HG03196 (cell line): ENCODE measurements at regions not wholly inside any gene's neighbourhood (a gene's known extent, or its start where the extent isn't known, plus 50 kb on each side); places are given as distances from the start of the nearest gene placed in this dataset.

Experiments
- ATAC-seq: cut with Tn5 transposase; IDR thresholded peaks from one replicate; pipeline ENCODE4 v1.9.1; 2021; ENCODE audit not compliant: unreplicated experiment

GRCh38 chr22:48359613-48359965, 1468.1 kb downstream of the BRD1 start:
- ATAC-seq: no peak

- no peak for ATAC-seq
Measured at GRCh38 chr22:48358886-48359612, 1468.6 kb downstream of the BRD1 start.

GRCh38 chr22:48357961-48358360, 1469.7 kb downstream of the BRD1 start:
- no peak for ATAC-seq

- ATAC-seq: no peak
Measured at GRCh38 chr22:48357196-48357595, 1470.5 kb downstream of the BRD1 start.

GRCh38 chr22:48356731-48357130, 1470.9 kb downstream of the BRD1 start:
- ATAC-seq: no peak

GRCh38 chr22:48354096-48354495, 1473.6 kb downstream of the BRD1 start:
- no peak for ATAC-seq

GRCh38 chr22:48353116-48353947, 1474.3 kb downstream of the BRD1 start:
- ATAC-seq: no peak

GRCh38 chr22:48352086-48352911, 1475.4 kb downstream of the BRD1 start:
- no peak for ATAC-seq

- no peak for ATAC-seq
Measured at GRCh38 chr22:48351376-48352085, 1476.1 kb downstream of the BRD1 start.

- ATAC-seq: no peak
Measured at GRCh38 chr22:48350456-48350855, 1477.2 kb downstream of the BRD1 start.

GRCh38 chr22:48348855-48349254, 1478.8 kb downstream of the BRD1 start:
- ATAC-seq: no peak

GRCh38 chr22:48347311-48347710, 1480.4 kb downstream of the BRD1 start:
- ATAC-seq: no peak

GRCh38 chr22:48346911-48347310, 1480.8 kb downstream of the BRD1 start:
- ATAC-seq: no peak

- ATAC-seq: no peak
Measured at GRCh38 chr22:48346311-48346710, 1481.4 kb downstream of the BRD1 start.

GRCh38 chr22:48345631-48346030, 1482.0 kb downstream of the BRD1 start:
- no peak for ATAC-seq

GRCh38 chr22:48343461-48343860, 1484.2 kb downstream of the BRD1 start:
- ATAC-seq: no peak

GRCh38 chr22:48342732-48343131, 1484.9 kb downstream of the BRD1 start:
- no peak for ATAC-seq

GRCh38 chr22:48342016-48342415, 1485.7 kb downstream of the BRD1 start:
- ATAC-seq: no peak

- ATAC-seq: no peak
Measured at GRCh38 chr22:48340727-48341709, 1486.7 kb downstream of the BRD1 start.

GRCh38 chr22:48340191-48340590, 1487.5 kb downstream of the BRD1 start:
- no peak for ATAC-seq
